Stimulated activated CD8-positive, alpha-beta memory T cell treated with anti-CD3 and anti-CD28 coated beads, Interleukin-4, amount 100 ng/mL, for 4 hours (primary cell): ENCODE measurements at regions not wholly inside any gene's neighbourhood (a gene's known extent, or its start where the extent isn't known, plus 50 kb on each side); places are given as distances from the start of the nearest gene placed in this dataset.
A peak's percentile ranks its signal among the peaks of the same experiment; 100 is the strongest.

Experiments used
- DNase-seq, 2 donors: peaks; one replicate each; pipeline ENCODE4 v3.0.0-alpha.2; 2020; ENCODE audit warnings: low read depth in 2 of 2, low spot score in 1 of 2

DNA sequence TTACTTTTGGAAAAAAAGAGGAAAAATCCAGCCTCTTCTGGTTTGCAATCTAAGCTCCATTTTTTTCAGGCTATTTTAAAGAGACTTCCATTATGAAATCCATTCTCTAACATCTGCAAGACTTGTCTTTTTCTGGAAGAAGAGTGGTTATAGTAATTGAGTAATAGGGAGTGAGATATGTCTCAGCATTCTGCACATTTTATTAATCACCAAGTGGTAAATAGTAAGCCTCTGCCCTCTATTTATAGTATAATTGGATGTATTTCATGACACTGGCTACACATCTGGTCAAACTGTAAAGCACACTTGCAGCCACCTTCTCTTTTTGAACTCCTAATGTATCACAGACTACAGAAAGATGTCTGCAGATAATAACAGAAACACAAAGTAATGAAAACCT is 391.1 kb downstream of the ETS1 start:
- no peak for DNase-seq

DNA sequence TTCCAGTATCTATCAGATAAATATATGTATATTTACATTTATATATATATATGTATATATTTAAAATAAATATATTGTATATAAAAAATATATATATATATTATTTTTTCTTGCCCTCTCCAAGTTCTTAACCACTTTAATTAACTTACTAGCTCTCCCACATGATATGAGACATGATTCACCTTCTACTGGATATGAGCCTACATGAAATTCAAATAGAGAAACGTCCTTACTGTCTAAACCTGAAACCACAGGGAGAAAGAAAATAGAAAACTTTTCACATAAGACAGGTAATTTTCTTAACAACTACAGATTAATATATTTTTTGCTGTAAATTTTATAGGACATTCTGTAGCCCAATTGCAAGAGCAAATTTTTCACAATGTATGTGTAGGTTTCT is 391.6 kb downstream of the ETS1 start:
- no peak for DNase-seq

DNA sequence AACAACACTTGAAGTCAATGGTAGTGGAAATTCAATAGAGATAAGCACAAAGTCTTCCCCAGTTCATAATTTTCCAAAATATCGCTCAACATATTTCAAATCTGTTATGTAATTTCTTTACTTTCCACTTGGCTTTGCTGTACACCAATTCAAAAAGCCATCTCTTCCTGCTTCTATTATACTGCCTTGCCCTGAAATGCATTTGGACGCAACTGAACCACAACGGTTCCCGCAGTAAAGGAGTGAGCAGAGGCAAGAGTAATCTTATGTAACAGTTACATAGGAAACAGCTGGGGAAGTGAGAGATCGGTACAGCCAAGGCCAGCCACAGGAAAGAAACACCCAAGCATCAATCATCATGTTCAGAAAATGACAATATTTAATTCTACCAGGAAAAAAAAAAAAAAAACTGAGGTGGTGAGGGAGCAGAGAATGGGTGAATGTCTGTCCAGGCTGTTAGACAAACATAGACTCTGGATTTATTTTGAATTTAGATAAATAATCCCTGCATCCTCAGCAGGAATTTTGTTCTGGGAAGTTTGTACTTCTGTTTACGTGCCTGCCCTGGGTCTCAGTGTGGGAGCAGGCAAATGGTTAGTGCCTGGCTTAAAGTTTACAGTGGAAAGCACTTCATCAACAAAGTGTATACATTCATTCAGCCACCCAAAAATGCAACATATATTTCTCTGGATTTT is 392.2 kb downstream of the ETS1 start:
- no peak for DNase-seq

DNA sequence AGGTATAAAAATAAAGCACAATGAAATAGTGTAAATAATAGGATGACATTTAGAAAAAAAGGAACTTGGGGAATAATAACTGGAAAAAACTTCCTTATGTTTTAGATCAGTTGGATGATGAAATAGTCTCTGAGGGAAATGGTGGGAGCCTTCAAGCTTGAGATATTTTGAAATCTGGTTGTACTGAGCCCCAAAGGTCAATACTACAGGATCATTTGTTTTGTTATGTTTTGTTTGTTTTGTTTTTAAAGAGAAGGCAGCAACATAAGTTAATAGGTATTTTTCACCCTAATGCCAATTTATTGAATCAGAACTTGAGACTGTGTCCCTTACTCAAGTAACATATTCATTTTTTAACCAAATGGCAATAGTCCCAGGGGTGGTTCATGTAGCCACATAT is 393.1 kb downstream of the ETS1 start:
- no peak for DNase-seq

DNA sequence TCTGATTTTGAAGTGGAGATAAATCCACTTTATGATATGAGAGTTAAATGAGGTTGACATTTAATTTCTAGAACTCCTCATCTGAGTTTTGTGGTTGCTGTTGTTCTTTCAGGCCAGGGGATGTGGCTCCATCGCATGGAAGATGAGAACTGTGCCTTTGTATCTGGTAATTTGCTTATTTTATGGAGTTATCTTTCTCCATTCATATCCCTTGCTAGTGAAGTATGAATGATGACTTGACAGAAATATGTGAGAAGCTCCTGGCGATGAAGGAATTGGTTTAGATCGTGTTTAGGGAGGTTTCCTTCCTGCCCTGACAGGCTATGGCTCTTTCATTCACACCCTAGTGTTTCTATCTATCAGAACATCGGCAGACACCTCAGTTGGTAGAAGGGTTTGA is 393.7 kb downstream of the ETS1 start:
- no peak for DNase-seq

DNA sequence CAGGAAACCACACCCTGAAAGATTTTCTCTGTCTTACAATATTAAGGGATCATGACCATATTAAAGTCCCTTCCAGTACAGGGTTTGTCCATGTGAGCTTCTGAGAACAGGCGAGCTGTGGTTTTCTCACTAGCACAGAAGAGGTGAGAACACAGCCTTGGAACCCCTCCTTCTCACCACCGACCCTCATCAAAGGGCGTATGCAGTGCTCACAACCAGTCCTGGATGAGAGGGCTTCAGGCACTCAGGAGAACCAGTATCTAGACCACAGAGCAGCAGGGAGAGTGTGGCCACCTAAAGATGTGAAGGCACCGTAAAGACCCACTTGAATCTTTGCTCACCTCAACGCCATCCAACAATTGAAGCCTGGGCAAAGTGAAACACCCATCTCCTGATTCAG is 397.0 kb downstream of the ETS1 start:
- no peak for DNase-seq

DNA sequence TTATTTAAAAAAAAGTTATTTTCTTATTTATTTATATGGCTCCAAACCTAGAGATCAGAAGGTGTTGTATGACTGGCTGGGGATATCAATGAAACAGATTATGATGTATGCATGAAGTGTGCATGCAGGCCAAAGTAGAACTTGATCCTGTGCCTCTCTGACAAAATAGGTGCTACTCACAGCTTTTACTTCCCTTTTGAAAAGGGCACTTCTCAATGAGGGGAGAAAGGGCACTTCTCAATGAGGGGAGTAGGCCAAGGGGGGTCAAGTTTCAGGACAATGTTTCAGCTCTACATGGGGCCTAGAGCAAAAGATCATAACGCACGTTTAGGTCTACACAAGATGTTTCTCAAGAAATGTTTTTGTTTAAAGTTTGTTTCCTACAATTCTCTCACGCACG is 397.5 kb downstream of the ETS1 start:
- no peak for DNase-seq

DNA sequence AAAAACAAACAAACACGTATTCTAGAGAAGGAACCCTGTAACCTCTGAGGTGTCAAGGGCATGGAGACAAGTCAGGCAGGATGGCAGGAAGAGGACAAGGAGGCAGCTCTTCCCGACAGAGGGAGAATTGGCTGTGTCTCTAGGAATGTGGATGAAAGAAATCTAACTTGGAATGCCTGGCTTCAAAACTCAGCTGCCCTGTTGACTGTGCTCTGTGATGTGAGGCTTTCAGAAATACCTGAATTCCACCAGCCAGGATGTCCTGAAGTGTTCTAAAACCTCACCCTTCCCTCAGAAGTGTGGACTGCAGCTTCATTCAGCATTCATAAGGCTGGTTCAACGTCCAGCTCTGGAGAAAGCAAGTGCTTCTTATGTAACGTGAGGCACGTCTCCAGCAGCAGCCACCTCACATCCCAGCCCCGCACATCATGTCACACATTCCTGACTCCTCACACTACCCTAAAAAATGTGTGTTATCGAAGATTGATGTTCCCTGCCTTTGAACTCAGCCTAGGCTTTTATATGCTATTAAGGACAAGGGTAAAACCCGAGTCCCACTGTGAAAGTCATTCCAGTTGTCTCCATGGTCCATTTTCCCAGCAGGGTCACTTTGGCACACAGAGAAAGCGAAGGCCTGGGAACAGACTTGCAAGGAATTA is 398.9 kb downstream of the ETS1 start:
- DNase-seq = no peak

DNA sequence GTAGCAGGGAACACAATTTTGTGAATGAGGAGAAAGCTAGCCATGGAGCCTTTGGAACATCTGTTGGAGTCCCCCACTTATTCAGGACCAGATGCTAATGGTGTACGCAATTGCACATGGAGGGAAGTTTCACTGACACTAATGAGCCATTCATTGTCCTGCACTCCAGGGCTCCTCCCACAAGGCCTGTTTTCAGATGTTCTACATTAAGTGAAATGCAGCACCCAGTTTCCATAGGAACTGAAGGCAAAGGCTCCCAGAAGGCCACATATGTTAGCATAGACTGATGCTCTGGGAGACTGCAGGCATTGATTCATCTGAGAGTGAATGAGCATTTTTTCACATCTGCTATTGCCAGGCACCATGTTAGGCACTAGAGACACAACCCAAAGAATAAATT is 399.5 kb downstream of the ETS1 start:
- DNase-seq = no peak

DNA sequence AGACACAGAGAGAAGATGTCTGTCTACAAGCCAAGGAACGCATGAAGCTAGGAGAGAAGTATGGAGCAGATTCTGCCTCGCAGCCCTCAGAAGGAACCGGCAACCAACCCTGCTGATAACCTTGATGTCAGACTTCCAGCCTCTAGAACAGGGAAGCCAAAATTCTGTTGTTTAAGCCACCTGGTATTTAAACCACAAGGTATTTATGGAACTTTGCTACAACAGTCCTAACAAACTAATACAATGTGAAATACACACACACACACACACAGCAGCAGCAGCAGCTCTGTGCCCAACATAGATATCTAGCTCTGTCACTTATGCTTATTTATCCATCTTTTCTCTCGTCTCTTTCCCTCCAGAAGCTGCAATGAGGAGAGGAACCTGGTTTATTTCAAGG is 400.0 kb downstream of the ETS1 start:
- DNase-seq = no peak

DNA sequence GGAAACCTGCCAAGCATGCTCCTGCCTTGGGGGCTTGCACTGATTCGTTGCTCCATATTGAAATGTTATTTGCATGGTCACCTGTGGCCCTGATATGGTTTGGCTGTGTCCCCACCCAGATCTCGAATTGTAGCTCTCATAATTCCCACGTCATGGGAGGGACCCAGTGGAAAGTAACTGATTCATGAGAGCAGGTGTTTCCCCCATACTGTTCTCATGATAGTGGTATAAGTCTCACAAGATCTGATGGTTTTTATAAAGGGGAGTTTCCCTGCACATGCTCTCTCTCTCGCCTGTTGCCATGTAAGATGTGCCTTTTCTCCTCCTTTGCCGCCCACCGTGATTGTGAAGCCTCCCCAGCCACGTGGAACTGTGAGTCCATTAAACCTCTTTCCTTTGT is 402.4 kb downstream of the ETS1 start:
- DNase-seq = no peak

DNA sequence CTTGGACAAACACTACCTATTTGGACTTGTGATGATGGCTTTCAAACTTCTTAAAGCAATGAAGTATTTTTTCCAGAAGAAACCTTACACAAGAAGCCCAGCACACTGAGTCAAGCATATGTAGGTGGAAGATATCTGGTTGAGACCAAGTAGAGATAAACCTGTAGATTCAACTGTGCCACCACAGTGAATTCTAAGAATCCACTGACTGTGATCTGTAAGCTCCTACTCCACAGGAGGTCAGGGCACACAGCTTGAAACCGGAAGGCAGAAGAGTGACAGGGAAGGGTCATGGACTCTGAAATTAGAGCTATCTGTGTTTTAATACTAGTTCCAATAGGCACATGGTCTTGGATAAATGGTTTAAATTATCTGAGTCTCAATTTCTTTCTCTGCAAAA is 404.5 kb downstream of the ETS1 start:
- DNase-seq = no peak

DNA sequence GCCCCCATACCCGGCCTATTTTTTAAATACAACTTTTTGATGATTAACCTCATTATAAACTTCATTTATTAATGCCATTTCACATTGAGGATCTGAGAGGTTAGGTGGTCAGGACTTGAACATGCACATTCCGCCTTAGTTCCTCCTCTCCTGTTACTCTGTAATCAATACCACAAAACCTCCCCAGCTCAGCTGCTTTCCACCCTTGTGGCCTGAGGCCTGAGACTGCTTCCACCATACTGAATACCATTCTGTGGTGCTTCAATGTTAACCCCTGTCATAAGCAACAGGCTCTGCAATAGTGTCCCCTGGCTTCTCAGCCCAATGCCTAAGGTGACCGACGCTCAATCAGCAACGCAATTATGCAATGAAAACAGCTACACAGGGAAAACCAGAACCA is 405.4 kb downstream of the ETS1 start:
- DNase-seq = no peak

DNA sequence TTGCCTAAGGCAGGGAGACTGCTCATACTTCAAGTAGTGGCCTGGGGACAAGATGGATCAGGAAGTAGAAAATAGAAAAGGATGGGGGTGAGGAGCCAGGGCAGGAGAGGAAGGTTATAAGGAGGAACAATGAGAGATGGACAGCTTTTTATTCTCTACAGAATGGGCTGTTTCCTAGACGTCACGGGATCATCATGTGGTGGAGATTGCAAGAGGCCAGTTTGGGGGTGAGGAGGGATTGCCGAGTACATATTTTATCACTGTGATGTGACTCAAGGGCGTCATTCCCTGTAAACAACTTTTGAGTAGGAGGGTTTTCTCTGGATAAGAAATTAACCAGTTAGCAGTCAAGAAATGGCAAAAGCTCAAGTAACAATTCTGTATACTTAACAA is 406.3 kb downstream of the ETS1 start:
- DNase-seq = no peak

DNA sequence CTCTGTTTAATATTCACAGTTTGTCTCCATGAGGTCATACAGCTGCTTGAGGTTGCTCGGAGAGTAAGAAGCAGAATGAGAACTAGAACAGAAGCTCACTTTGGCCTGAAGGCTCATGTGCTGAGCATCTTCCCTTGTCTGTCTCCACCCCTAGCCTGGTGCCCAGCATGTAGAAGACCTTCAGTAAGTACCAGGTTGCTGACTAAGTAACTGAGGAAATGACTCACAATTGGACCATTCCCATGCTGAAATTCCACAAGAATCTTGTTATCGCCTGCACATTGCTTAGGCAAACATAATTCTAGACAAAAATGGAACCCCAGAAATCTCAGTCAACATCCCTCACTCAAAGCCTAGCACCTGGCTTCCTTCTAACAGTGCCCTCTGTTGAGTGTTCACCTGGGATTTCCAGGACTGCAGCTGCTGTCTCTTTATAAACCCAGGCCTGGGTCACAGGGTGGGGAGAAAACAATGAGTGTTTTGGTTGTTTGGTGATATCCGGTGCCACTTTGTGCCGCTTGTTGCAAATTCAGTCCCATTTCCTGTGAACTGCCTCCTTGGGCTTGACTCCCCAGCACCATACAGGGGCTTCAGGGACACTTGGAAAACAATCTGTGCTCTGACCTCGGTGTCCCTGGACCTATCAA is 406.8 kb downstream of the ETS1 start:
- DNase-seq = no peak

DNA sequence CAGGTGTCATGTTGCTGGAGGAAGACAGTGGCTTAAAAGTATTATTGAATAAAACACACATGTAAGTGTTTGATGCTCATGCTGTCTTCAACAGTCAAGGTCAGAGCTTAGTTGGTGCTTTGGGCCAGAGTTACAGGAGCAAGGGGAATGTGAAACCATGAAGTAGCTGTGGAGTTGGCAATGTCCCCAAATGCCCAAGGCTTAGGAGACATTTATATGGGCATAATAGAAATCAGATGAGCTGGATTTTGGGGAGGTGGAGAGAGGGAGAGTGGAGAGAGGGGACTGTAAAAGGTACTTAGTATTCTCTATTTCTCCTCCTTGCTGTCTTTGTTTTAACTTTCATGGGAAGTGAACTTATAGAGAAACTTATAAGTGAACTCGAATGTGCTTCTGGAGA is 407.8 kb downstream of the ETS1 start:
- DNase-seq = no peak

DNA sequence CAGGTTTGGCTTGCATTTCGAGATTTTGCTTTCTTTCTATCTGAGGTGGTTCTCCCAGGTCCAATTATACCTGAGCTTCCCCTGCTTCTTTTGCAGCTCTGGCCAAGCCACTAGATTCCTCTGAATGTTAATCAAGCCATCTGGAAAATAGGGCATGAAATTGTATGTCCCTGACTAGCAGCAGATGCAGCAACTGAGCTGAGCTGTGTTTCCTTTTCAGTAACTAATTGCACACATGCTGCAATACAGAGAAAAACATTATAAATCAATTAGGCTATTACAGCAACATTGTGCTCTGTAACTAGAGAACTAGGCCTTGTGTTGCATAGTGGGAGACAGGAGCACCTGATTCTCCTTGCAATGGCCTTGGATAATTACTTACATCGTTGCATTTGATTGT is 408.3 kb downstream of the ETS1 start:
- DNase-seq = no peak

DNA sequence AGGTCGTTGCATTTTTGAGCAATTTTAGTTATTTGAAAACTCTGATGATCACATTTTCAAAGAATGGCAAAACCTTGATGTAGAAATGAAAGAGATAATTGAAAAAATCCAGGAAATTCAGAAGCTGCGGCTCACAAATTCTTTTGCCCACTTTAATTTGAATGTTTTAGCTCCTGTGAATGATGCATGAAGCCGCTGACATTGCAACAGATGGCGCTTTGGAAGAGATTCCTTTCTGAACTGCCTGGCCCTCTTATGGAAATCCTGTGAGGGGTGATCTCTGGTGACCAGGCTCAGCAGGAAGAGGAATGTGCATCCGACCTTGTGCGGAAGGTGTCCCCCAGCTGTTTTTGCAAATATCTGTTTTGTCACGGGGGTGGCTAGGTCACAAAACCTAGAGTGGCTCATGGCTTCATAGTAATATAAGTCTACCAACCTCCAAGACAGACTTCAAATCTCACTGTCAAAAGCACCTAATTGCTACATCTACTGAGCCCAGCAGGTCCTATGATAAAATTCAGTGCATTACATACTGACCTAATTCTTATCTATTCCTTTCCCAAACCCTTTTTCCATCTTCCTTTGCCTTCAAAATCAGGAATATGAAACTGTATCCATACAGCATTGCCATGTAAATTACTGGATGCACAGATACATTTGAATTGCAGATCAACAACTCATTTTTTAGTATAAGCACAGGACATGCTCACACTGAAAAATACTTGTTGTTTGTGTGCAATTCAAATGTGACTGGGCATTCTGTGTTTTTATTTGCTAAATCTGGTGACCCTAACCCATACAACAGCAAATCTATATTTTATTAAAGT is 412.7 kb downstream of the ETS1 start:
- DNase-seq = no peak

DNA sequence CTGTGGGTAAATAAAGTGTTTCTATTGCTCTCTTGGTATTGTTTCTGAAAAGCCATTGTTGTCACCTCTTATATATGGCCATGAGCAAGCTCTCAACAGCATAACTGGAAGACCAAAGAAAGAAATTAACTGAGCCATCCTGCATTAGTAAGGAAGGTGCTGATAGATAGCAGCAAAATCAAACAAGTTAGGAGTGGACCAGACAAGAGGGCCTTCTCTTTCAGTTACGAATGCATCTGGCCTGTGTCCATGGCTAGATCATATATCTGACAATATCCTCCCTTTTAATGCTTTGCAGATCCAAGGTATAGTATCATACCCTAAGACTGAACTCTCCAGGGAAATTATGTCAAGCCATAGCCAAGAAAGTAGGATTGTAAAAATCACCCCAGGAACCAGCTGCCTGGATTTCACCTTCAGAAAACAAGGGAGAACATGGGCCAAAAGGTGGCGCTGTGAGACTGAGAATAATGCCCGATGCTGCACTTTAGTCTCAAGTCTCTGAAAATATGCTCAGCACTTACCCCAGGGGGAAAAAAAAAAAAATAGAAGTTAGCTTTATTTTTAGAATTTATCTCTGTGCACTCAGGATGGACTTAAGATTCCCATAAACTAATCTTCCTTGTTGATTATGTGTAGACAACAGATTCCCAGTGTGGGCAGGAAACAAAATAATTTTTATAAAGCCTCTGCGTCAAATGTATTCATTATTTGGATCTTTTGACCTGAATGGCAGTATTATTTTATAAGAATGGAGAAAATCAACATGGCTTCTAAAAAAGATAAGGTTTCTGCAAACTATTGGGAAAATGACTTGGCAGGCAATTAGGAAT is 415.1 kb downstream of the ETS1 start:
- peak; percentile 63 to 85 for DNase-seq

DNA sequence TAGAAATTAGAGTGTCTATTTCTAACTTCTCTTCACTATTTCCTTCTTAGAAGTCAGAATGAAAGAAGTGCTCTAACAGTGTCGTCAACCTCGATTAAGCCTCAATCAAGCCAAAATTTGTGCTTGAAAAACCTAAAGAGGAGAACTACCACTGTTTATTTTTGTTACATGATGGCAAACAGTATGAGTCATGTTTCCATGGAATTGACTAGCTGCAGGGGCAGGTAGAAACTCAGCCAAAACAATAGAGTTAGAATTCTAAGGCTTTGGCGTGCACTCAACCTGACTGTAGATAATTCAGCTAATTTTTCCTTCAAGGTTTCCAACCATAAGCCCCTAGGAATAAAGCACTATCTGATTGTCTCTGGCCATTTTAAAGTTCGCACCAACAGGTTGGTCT is 415.9 kb downstream of the ETS1 start:
- no peak for DNase-seq

DNA sequence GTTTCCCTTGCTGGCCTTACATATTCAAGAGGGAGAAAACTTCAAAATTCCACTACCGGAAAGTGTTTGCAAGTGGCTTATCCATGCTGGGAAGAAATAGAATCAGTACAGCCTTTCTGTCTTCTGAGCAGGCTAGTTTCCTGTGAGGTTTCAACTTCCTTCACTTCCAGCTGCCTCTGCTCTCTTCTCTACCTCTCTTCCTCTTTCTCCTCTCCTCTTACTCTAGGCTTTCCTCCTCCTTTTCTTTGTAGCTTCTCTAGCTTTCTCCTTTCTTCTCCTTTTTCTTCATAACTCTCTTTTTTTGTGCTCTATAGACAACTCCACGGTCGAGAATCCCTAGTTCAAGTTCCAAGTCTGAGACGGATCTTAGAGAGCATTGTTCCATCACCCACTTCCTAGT is 421.8 kb downstream of the ETS1 start:
- DNase-seq = no peak
